WTC11 (cell line): ENCODE measurements at regions not wholly inside any gene's neighbourhood (a gene's known extent, or its start where the extent isn't known, plus 50 kb on each side); places are given as distances from the start of the nearest gene placed in this dataset.

ENCODE experiments used
- ATAC-seq: fragments of 200-7000 bp; cut with Tn5 transposase; 2 replicates; pipeline ENCODE4 v1.10.0; 2021; ENCODE audit warnings: mild to moderate bottlenecking, moderate library complexity
- CTCF ChIA-PET: fragments of 300-600 bp; sonication (Branson Sonifier 250); formaldehyde crosslinking; loops from one replicate; lab custom pipeline; 2021; ENCODE audit warnings: antibody characterized with exemption; lab: Charles Lee
- POLR2A ChIA-PET: fragments of 350-600 bp; sonication (Branson Sonifier 250); formaldehyde crosslinking; loops from one replicate; lab custom pipeline; 2021; ENCODE audit warnings: antibody characterized with exemption; lab: Charles Lee
- DNase-seq: peaks from one replicate; pipeline ENCODE4 v3.0.0; 2021; ENCODE audit warnings: low spot score
- H3K27ac Mint-ChIP-seq: 2 replicates; pipeline ENCODE4 v1.8.0; 2021; ENCODE audit warnings: mixed read lengths
- H3K27me3 Mint-ChIP-seq: 2 replicates; pipeline ENCODE4 v1.8.0; 2021; ENCODE audit warnings: low read depth, mild to moderate bottlenecking, moderate library complexity, mixed read lengths
- H3K36me3 Mint-ChIP-seq: 2 replicates; pipeline ENCODE4 v1.8.0; 2021; ENCODE audit warnings: mixed read lengths
- H3K4me1 Mint-ChIP-seq: 2 replicates; pipeline ENCODE4 v1.8.0; 2022; ENCODE audit warnings: mixed read lengths
- H3K4me3 Mint-ChIP-seq: 2 replicates; pipeline ENCODE4 v1.8.0; 2021; ENCODE audit warnings: mild to moderate bottlenecking, moderate library complexity, mixed read lengths
- H3K9me3 Mint-ChIP-seq: 2 replicates; pipeline ENCODE4 v1.8.0; 2021; ENCODE audit warnings: mixed read lengths
- ARID4B ChIP-seq: sonication (generic); formaldehyde crosslinking; IDR thresholded peaks from 2 replicates; pipeline ENCODE4 v1.8.0; 2023; ENCODE audit warnings: missing genetic modification reagents, mild to moderate bottlenecking, borderline replicate concordance
- FOXK1 ChIP-seq: sonication (generic); formaldehyde crosslinking; IDR thresholded peaks from 2 replicates; pipeline ENCODE4 v1.8.0; 2022; ENCODE audit warnings: mild to moderate bottlenecking, moderate library complexity, missing genetic modification reagents
- JAZF1 ChIP-seq: fragments of 250-450 bp; sonication (Bioruptor Pico); IDR thresholded peaks from 2 replicates; pipeline ENCODE4 v1.9.0; 2021; ENCODE audit warnings: moderate library complexity, mild to moderate bottlenecking, inconsistent platforms
- KAT7 ChIP-seq: sonication (generic); formaldehyde crosslinking; IDR thresholded peaks from 2 replicates; pipeline ENCODE4 v1.8.1; 2023; ENCODE audit warnings: missing genetic modification reagents, mild to moderate bottlenecking, borderline replicate concordance
- ZMAT4 ChIP-seq: fragments of 250-450 bp; sonication (Bioruptor Pico); IDR thresholded peaks from 2 replicates; pipeline ENCODE4 v1.9.0; 2021; ENCODE audit warnings: mild to moderate bottlenecking
- ZNF219 ChIP-seq: sonication (generic); formaldehyde crosslinking; IDR thresholded peaks from 2 replicates; pipeline ENCODE4 v1.8.0; 2023; ENCODE audit warnings: missing genetic modification reagents, mild to moderate bottlenecking, borderline replicate concordance
- TF ChIP-seq, protein P1 (sequence below): sonication (generic); formaldehyde crosslinking; IDR thresholded peaks from 2 replicates; pipeline ENCODE4 v1.8.1; 2022; ENCODE audit warnings: low read depth, missing genetic modification reagents, borderline replicate concordance
- TF ChIP-seq, protein P2 (sequence below): sonication (generic); formaldehyde crosslinking; IDR thresholded peaks from 2 replicates; pipeline ENCODE4 v1.8.0; 2022; ENCODE audit warnings: missing genetic modification reagents
- TF ChIP-seq, protein P3 (sequence below): sonication (generic); formaldehyde crosslinking; IDR thresholded peaks from 2 replicates; pipeline ENCODE4 v1.8.0; 2022; ENCODE audit warnings: mild to moderate bottlenecking, missing genetic modification reagents
- TF ChIP-seq, protein P4 (sequence below): sonication (generic); formaldehyde crosslinking; IDR thresholded peaks from 2 replicates; pipeline ENCODE4 v1.8.1; 2023; ENCODE audit warnings: mild to moderate bottlenecking, missing genetic modification reagents

GRCh38 chr1:37131281-37131680 is 97.0 kb upstream of the GRIK3 start:
- H3K9me3 Mint-ChIP-seq, result no peaks in the 10 kb centered on the region
- H3K27me3 Mint-ChIP-seq, result peaks cover 3% of the 10 kb centered on the region; the same call in 1 of the 2 replicates
- ChIA-PET CTCF (no interaction called here), POLR2A (no interaction called here)
- no peak overlapping the region for H3K4me3 Mint-ChIP-seq
- no peaks in the 10 kb centered on the region for H3K36me3 Mint-ChIP-seq
- ATAC-seq (no peak), DNase-seq (no peak)
- no peaks in the 10 kb centered on the region for H3K4me1 Mint-ChIP-seq
- H3K27ac Mint-ChIP-seq, result no peak overlapping the region
- TF ChIP-seq ARID4B (no peak), FOXK1 (CRISPR knock-in tag) (no peak), KAT7 (no peak), ZNF219 (CRISPR knock-in tag) (no peak), JAZF1 (CRISPR knock-in tag) (no peak), ZMAT4 (CRISPR knock-in tag) (no peak)
- TF ChIP-seq, protein P1, sequence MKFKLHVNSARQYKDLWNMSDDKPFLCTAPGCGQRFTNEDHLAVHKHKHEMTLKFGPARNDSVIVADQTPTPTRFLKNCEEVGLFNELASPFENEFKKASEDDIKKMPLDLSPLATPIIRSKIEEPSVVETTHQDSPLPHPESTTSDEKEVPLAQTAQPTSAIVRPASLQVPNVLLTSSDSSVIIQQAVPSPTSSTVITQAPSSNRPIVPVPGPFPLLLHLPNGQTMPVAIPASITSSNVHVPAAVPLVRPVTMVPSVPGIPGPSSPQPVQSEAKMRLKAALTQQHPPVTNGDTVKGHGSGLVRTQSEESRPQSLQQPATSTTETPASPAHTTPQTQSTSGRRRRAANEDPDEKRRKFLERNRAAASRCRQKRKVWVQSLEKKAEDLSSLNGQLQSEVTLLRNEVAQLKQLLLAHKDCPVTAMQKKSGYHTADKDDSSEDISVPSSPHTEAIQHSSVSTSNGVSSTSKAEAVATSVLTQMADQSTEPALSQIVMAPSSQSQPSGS (CRISPR knock-in tag), result no peak
- TF ChIP-seq, protein P2, sequence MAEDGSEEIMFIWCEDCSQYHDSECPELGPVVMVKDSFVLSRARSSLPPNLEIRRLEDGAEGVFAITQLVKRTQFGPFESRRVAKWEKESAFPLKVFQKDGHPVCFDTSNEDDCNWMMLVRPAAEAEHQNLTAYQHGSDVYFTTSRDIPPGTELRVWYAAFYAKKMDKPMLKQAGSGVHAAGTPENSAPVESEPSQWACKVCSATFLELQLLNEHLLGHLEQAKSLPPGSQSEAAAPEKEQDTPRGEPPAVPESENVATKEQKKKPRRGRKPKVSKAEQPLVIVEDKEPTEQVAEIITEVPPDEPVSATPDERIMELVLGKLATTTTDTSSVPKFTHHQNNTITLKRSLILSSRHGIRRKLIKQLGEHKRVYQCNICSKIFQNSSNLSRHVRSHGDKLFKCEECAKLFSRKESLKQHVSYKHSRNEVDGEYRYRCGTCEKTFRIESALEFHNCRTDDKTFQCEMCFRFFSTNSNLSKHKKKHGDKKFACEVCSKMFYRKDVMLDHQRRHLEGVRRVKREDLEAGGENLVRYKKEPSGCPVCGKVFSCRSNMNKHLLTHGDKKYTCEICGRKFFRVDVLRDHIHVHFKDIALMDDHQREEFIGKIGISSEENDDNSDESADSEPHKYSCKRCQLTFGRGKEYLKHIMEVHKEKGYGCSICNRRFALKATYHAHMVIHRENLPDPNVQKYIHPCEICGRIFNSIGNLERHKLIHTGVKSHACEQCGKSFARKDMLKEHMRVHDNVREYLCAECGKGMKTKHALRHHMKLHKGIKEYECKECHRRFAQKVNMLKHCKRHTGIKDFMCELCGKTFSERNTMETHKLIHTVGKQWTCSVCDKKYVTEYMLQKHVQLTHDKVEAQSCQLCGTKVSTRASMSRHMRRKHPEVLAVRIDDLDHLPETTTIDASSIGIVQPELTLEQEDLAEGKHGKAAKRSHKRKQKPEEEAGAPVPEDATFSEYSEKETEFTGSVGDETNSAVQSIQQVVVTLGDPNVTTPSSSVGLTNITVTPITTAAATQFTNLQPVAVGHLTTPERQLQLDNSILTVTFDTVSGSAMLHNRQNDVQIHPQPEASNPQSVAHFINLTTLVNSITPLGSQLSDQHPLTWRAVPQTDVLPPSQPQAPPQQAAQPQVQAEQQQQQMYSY (CRISPR knock-in tag), result no peak
- TF ChIP-seq, protein P3, sequence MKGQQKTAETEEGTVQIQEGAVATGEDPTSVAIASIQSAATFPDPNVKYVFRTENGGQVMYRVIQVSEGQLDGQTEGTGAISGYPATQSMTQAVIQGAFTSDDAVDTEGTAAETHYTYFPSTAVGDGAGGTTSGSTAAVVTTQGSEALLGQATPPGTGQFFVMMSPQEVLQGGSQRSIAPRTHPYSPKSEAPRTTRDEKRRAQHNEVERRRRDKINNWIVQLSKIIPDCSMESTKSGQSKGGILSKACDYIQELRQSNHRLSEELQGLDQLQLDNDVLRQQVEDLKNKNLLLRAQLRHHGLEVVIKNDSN, result no peak
- TF ChIP-seq, protein P4, sequence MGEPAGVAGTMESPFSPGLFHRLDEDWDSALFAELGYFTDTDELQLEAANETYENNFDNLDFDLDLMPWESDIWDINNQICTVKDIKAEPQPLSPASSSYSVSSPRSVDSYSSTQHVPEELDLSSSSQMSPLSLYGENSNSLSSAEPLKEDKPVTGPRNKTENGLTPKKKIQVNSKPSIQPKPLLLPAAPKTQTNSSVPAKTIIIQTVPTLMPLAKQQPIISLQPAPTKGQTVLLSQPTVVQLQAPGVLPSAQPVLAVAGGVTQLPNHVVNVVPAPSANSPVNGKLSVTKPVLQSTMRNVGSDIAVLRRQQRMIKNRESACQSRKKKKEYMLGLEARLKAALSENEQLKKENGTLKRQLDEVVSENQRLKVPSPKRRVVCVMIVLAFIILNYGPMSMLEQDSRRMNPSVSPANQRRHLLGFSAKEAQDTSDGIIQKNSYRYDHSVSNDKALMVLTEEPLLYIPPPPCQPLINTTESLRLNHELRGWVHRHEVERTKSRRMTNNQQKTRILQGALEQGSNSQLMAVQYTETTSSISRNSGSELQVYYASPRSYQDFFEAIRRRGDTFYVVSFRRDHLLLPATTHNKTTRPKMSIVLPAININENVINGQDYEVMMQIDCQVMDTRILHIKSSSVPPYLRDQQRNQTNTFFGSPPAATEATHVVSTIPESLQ (CRISPR knock-in tag), result no peak
- TF ChIP-seq, all 79 proteins: peak for 0
